HG03354 (cell line): ENCODE measurements at regions not wholly inside any gene's neighbourhood (a gene's known extent, or its start where the extent isn't known, plus 50 kb on each side); places are given as distances from the start of the nearest gene placed in this dataset.

Experiments
- ATAC-seq: cut with Tn5 transposase; IDR thresholded peaks from one replicate; pipeline ENCODE4 v1.9.1; 2021; ENCODE audit warnings: mild to moderate bottlenecking; ENCODE audit not compliant: unreplicated experiment, poor library complexity, severe bottlenecking

- ATAC-seq: no peak
Observed at GRCh38 chr20:52612046-52612632, 360.0 kb upstream of the TSHZ2 start.

GRCh38 chr20:52610749-52611148 lies 361.4 kb upstream of the TSHZ2 start:
- ATAC-seq: no peak

- no peak for ATAC-seq
Observed at GRCh38 chr20:52601295-52601971, 370.7 kb upstream of the TSHZ2 start.

- ATAC-seq: no peak
Observed at GRCh38 chr20:52596256-52596655, 375.9 kb upstream of the TSHZ2 start.

DNA sequence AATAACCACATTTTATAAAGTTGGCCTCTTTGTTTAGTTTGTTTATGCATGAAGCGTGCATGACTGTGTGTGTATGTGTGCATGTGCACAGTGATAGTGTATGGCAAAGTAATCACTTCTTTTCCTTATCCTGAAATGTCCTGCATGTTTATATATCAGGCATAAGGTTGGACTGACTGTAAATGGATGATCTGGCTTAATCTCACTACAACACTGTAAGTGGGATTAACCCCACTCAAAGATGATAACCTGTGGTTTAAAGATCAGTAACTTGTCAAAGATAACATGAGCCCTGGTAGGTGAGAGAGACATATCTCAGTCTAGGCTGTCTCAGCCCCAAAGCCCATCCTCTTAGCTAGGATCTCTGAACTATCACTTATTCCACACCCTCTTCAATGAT lies 376.6 kb upstream of the TSHZ2 start:
- ATAC-seq: no peak

DNA sequence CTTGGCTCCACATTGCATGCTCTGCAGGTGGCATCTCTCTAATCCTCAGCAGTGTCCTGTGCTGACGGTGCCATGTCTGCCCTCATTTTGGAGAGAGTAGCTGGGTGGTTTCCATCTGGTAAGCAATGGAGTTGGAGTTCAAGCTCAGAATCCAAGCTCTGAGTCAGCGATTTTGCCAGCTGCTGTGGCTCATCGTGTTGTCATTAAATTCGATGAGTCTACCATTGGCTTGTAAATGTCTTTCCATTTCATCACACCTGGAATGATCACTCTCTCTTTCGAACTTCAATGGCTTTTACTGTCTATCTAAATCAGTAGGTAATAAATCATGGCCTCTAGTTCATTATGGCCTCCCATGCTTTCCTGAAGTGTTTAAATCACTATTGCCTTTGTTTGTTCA lies 378.5 kb upstream of the TSHZ2 start:
- ATAC-seq: no peak

DNA sequence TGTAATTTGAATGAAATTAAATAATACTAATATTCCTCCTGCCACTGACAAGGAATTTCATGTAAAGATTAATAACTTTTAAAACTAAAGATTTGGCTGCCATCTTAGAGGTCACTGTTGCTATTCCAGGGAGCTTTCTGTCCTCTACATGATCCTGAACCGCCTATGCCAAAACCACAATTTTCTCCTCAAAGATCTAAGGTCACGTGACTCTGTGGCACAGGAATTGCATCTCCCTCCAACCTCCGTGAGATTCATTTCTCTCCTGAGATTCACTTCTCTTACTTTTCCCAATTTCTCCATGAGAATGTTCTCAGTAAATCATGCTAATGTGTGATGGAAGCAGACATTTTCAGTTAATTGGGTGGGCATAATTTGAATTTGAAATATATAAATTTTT lies 379.6 kb upstream of the TSHZ2 start:
- ATAC-seq: no peak

DNA sequence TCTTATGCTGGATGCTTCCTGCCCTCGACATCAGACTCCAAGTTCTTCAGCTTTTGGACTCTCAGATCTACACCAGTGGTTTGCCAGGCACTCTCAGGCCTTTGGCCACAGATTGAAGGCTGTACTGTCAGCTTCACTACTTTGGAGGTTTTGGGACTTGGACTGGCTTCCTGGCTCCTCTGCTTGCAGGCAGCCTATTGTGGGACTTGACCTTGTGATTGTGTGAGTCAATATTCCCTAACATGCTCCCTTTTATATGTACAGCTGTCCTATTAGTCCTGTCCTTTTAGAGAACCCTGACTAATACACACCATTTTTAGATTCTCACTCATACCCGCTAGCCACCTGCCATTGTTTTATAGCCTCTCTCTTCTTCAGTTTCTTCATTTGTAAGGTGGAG lies 382.1 kb upstream of the TSHZ2 start:
- no peak for ATAC-seq

DNA sequence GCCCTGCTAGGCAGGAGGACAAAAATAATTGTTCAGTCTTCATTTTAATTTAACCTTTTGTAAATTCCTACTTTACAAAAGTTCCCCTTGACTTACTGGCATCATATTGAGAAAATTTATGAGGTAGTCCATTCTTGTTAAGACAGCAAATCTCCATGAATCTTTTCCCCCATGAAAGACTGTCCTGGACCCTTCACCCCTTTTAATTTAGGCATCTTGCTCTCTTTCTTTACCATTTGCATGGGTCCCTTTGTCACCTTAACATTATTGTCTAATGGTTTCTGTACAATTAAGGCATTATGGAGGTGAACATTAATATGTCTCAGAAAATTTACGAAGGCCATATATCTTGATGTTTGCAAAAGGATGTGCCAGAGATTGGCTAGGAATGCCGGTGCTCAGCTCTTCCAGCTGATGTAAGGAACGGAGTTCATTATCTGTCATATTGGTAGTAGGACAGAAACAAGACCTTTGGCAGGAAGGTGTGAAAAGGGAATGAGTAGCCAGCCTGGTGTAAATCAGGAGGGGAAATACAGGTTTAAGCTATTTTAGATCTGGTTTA lies 382.8 kb upstream of the TSHZ2 start:
- no peak for ATAC-seq

- no peak for ATAC-seq
Observed at GRCh38 chr20:52586660-52587059, 385.5 kb upstream of the TSHZ2 start.

- no peak for ATAC-seq
Observed at GRCh38 chr20:52585333-52585732, 386.8 kb upstream of the TSHZ2 start.

DNA sequence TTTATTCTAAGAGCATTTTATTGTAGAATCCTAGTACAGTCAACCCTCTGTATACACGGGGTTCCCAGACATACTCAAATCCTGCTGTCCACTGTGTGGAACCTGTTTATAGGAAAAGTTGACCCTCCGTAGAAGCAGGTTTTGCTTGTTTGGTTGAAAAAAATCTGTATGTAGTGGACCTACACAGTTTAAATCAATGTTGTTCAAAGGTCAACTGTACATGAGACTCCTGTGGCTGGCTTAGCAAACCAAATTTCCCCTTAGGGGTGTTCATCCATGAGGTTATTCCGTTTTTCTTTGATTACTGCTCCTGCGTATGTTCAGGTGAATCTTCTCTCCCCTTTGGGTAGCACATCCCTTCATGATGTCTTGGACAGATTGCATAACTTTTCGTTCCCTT lies 387.0 kb upstream of the ZFP64 start:
- no peak for ATAC-seq

DNA sequence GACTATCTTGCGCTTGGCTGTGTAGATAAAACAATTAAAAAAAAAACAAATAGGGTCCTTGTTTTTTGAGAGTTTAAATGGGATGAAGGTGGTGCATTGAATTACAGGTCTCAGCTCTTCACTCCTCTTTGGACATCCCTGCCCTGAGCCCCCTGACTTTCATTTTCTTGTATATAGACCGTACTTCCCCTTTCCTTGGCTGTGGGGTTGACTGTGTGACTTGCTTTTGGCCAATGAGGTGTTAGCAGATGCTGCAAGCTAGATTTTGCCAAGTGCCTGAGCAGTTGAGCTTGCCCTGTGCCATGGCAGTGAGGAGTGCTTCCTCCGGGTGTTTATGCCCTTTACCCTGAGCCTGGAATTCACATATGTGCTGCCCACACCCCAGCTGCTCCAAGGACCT lies 386.1 kb upstream of the ZFP64 start:
- ATAC-seq: no peak

GRCh38 chr20:52572687-52573086 lies 381.1 kb upstream of the ZFP64 start:
- no peak for ATAC-seq

GRCh38 chr20:52569201-52569600 lies 377.6 kb upstream of the ZFP64 start:
- no peak for ATAC-seq

- no peak for ATAC-seq
Observed at GRCh38 chr20:52565614-52566013, 374.0 kb upstream of the ZFP64 start.

- no peak for ATAC-seq
Observed at GRCh38 chr20:52564594-52564993, 373.0 kb upstream of the ZFP64 start.

DNA sequence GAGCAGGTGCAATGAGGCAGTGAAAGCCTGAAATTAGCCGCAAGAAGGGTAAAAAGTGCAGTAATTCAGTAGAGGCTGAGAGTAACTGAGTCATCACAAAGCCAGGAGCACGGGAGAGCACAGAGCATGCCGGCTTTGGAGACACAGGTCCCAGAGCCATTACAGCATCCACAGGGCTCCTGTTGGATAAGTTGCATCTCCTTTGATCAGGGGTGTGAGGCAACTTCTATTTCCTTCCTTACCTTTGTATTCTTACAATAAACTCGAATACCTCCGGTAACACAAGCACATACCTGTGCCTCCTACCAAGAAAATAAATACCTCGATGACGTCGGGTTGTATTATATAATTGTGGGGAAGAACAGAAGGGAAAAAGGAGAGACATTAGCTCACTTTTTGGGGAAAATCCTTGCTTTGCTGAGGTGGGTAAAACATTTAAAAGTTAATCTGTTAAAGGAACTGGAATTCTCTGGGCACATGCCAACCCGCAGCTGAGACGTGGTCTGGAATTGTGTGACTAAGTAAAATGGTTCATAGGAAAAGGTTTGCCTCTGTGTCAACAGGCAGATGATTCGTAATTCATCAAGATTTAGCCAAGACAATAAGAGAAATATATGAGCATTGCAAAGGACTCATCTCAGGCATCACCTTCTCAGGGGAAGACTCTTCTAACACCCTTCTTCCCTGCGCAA lies 360.7 kb upstream of the ZFP64 start:
- no peak for ATAC-seq

- ATAC-seq: no peak
Observed at GRCh38 chr20:52542131-52542530, 350.6 kb upstream of the ZFP64 start.

DNA sequence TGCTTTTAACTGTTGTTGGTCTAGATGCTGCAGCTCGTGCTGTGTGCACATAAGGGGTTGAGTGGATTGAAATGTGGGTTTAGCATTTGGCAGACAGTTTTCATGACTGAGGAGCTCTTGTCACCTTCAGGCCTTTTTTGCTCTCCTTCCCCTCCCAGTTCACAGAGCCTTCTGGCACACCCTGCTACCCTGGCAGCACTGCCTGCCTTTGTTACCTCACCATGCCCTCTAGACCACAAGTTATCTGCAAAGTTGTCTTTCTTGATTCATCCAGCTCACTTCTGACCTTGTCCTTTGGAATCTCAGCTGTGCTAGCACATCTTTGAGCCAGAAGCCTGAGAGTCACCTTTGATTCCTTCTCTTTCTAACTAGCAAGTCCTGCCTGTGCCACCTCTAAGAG lies 348.9 kb upstream of the ZFP64 start:
- ATAC-seq: no peak

DNA sequence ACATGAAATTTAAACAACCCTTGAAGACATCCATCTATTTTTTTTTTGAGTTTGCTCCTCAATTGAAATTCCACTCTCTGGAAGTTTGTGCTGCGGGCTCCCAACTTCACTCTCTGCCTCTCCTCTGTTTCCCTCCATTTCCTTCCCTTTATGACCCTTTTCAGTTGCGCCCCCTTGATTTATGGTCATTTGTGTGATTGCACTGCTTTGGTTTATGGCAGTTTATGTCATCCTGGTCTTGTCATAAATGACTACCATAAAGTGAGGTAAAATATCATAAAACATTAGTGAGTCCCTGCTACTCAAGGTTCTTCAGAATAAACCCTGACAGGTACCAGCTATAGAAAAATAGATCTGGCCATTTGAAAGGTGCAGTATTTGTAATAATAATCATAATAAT lies 348.3 kb upstream of the ZFP64 start:
- no peak for ATAC-seq
